Activated CD8-positive, alpha-beta T cell treated with anti-CD3 and anti-CD28 coated beads for 36 hours (primary cell): ENCODE measurements at regions not wholly inside any gene's neighbourhood (a gene's known extent, or its start where the extent isn't known, plus 50 kb on each side); places are given as distances from the start of the nearest gene placed in this dataset.

Experiments used
- ATAC-seq: fragments of 200-7000 bp; cut with Tn5 transposase; one replicate; pipeline ENCODE4 v1.10.0; 2021; ENCODE audit warnings: mild to moderate bottlenecking, moderate library complexity
- CTCF ChIA-PET: fragments of 350-600 bp; sonication (Branson Sonifier 250); formaldehyde crosslinking; loops from one replicate; lab custom pipeline; 2021; ENCODE audit warnings: antibody characterized with exemption; lab: Charles Lee
- POLR2A ChIA-PET: fragments of 350-600 bp; sonication (Branson Sonifier 250); formaldehyde crosslinking; loops from one replicate; lab custom pipeline; 2021; ENCODE audit warnings: antibody characterized with exemption; lab: Charles Lee
- DNase-seq: peaks from one replicate; pipeline ENCODE4 v3.0.0-alpha.2; 2020
- H3K27ac Mint-ChIP-seq: one replicate; pipeline ENCODE4 v1.8.0; 2021; ENCODE audit warnings: mild to moderate bottlenecking, mixed read lengths
- H3K27me3 Mint-ChIP-seq: one replicate; pipeline ENCODE4 v1.8.0; 2021; ENCODE audit warnings: mixed read lengths
- H3K36me3 Mint-ChIP-seq: one replicate; pipeline ENCODE4 v1.8.0; 2021; ENCODE audit warnings: low read depth, mixed read lengths
- H3K4me1 Mint-ChIP-seq: one replicate; pipeline ENCODE4 v1.8.0; 2021; ENCODE audit warnings: low read depth, mixed read lengths
- H3K4me3 Mint-ChIP-seq: one replicate; pipeline ENCODE4 v1.8.0; 2021; ENCODE audit warnings: mild to moderate bottlenecking, moderate library complexity, mixed read lengths
- H3K9me3 Mint-ChIP-seq: one replicate; pipeline ENCODE4 v1.8.0; 2021; ENCODE audit warnings: mixed read lengths
- intact Hi-C: fragments of 100-400 bp; cut with micrococcal nuclease; formaldehyde crosslinking; loops from one replicate; pipeline ENCODE4 v1.10.0; 2022
- TF ChIP-seq, protein P1 (sequence below): fragments of 200-600 bp; IDR thresholded peaks from one replicate; pipeline ENCODE4 v1.8.0; 2022; ENCODE audit warnings: antibody characterized with exemption, mild to moderate bottlenecking

DNA sequence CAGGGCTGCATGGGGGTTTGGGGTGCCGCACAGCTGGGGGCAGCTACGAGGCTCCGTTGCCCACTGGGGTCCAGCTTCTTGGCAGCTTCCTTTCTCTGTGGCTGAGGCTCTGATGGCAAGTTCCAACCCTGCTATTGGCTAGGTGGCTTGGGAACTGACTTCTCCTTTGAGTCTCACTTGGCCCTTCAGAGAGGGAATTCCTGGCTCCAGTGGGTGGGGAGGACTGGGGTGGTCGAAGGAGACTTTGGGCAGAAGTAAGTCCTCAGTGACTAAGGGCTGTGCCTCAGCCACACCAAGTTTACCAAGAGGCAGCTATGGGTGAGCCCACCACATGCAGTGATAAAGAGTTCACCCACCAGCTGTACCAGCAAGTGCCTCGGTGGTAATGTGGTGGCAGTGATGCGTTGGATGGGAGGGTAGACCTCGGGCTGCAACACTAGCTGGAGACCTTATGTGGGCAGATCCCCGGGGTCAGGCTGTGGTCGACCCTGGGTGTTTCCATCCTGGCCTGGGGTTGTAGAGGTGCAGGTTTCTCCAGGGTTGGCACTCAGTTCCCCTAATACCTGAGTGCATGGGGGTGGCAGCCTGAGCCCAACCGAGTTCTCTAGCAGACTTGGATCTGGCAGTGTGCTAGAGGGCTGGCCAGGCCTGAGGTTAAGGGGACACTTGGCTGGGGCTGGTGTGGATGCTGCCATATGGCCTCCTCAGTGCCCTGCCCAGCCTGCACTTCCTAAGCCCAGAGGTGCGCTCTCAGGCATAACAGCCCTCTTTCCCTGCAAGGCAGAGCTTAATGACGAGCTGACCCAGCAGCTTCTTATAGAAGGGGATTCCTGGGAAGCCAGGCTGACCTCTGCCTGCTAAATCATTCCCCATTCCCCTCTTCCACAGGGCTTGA lies 197.0 kb upstream of the CADM1 start:
- DNase-seq, result no peak
- TF ChIP-seq, protein P1, sequence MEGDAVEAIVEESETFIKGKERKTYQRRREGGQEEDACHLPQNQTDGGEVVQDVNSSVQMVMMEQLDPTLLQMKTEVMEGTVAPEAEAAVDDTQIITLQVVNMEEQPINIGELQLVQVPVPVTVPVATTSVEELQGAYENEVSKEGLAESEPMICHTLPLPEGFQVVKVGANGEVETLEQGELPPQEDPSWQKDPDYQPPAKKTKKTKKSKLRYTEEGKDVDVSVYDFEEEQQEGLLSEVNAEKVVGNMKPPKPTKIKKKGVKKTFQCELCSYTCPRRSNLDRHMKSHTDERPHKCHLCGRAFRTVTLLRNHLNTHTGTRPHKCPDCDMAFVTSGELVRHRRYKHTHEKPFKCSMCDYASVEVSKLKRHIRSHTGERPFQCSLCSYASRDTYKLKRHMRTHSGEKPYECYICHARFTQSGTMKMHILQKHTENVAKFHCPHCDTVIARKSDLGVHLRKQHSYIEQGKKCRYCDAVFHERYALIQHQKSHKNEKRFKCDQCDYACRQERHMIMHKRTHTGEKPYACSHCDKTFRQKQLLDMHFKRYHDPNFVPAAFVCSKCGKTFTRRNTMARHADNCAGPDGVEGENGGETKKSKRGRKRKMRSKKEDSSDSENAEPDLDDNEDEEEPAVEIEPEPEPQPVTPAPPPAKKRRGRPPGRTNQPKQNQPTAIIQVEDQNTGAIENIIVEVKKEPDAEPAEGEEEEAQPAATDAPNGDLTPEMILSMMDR, result no peak
- Mint-ChIP-seq H3K36me3 (no peaks in the 10 kb centered on the region), H3K27me3 (no peaks in the 10 kb centered on the region), H3K4me1 (no peaks in the 10 kb centered on the region), H3K4me3 (no peak overlapping the region), H3K27ac (no peak overlapping the region), H3K9me3 (peaks cover 4% of the 10 kb centered on the region)
- POLR2A ChIA-PET, result no interaction called here
- intact Hi-C loops, result no loop called here
- no peak for ATAC-seq
- CTCF ChIA-PET, result no interaction called here

DNA sequence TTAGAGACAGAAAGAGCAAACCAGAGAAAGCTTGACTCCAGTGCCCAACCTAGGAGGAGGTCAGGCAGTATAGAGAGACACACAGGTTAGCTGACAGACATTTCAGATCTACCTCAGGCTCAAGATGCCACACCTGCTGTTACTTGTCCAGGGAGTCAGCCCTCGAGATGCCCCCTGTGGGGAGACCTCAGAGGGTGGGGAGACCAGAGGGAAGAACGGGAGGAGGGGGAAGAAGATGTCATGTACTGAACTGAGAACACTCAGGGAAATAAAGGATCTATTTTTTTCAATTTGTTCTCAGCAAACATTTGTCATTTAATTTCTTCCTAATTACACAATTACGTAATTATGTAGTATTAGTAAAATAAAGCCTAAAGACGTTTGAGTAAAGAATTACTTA lies 196.3 kb upstream of the CADM1 start:
- no peak for ATAC-seq
- no peaks in the 10 kb centered on the region for H3K4me1 Mint-ChIP-seq
- POLR2A ChIA-PET, result no interaction called here

DNA sequence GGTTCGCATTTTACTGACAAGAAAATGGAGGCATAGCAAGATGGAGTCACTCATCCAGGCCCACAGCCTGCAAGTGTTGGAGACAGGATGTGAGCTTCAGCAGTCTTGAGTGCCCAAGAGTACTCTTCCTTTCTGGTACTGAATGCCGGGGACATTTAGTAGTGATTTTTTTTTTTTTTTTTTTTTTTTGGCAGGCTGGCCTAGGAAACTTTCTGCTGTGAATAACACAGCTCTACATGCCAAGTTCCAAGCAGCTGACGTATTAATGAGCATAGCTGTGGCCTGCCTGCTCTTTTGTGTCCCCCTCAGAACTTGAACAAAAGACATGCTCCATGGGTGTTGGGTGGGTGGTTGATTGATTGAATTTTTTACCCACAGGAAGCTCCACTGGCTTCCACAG lies 195.5 kb upstream of the CADM1 start:
- intact Hi-C loops, result no loop called here
- DNase-seq, result no peak
- CTCF ChIA-PET, result no interaction called here
- POLR2A ChIA-PET, result no interaction called here
- Mint-ChIP-seq H3K4me1 (no peaks in the 10 kb centered on the region), H3K27ac (no peak overlapping the region), H3K27me3 (no peaks in the 10 kb centered on the region), H3K4me3 (no peak overlapping the region), H3K9me3 (peaks cover 4% of the 10 kb centered on the region), H3K36me3 (no peaks in the 10 kb centered on the region)
- TF ChIP-seq, protein P1, result no peak
- ATAC-seq, result no peak

More for the DNA sequence above, 196.3 kb upstream of the CADM1 start:
- intact Hi-C loops, result no loop called here
- CTCF ChIA-PET, result no interaction called here
- no peak for DNase-seq
- Mint-ChIP-seq H3K36me3 (no peaks in the 10 kb centered on the region), H3K27me3 (no peaks in the 10 kb centered on the region), H3K4me3 (no peak overlapping the region), H3K9me3 (peaks cover 4% of the 10 kb centered on the region), H3K27ac (no peak overlapping the region)
- TF ChIP-seq, protein P1, result no peak

DNA sequence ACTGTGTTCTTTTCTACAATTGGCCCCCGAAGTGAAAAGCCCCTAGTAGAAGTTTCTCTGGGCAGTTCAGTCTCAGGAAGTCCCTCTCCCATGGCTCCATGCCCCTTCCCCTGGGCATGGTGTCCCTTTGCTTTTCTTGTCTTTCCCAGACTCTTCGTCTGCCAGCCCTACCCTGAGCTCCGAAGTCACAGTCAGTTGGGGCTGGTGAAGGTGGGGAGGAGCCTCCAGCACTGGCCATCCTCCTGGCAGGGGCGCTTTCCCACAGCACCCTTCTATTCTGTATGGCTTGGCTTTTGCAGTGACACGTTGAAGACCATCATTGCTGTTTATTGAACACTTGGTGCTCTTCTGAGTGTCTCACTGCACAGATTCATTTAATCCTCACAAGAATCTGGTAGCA lies 195.1 kb upstream of the CADM1 start:
- POLR2A ChIA-PET, result no interaction called here
- Mint-ChIP-seq H3K27me3 (no peaks in the 10 kb centered on the region), H3K36me3 (no peaks in the 10 kb centered on the region), H3K4me1 (no peaks in the 10 kb centered on the region), H3K9me3 (peaks cover 2% of the 10 kb centered on the region), H3K4me3 (no peak overlapping the region), H3K27ac (no peak overlapping the region)
- ATAC-seq (no peak), DNase-seq (no peak)
- intact Hi-C loops, result no loop called here
- CTCF ChIA-PET, result no interaction called here
- TF ChIP-seq, protein P1, result no peak

DNA sequence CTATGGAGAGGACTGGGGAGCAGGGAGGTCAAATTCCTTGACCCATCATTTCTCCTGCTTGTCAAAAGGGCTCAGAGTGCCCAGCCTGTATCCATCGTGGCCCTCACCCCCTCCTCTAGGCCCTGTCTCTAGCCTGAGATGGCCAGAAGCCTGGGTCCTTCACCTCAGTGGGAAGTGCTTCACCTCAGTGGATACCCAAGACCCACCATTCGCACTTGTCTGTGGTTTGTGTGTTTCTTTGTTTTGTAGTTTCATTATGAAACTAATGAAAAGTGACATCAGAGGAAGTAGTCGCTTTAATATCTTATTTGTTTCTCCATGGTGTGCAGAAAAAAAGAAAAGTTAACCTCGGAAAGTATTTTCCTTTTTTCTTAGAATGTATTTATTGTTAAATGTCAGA lies 194.0 kb upstream of the CADM1 start:
- TF ChIP-seq, protein P1, result no peak
- H3K27me3 Mint-ChIP-seq, result no peaks in the 10 kb centered on the region
- intact Hi-C loops, result no loop called here
- no peaks in the 10 kb centered on the region for H3K9me3 Mint-ChIP-seq
- DNase-seq (no peak), ATAC-seq (no peak)
- H3K4me3 Mint-ChIP-seq, result no peak overlapping the region
- ChIA-PET POLR2A (no interaction called here), CTCF (no interaction called here)
- H3K27ac Mint-ChIP-seq, result no peak overlapping the region
- H3K4me1 Mint-ChIP-seq, result no peaks in the 10 kb centered on the region
- no peaks in the 10 kb centered on the region for H3K36me3 Mint-ChIP-seq
